GM23338 (cell line): ENCODE measurements at regions not wholly inside any gene's neighbourhood (a gene's known extent, or its start where the extent isn't known, plus 50 kb on each side); places are given as distances from the start of the nearest gene placed in this dataset.

Source experiments
- ATAC-seq: fragments of 200-7000 bp; cut with Tn5 transposase; 3 replicates; pipeline ENCODE4 v1.9.1; 2020
- DNase-seq: peaks from one replicate; pipeline ENCODE4 v3.0.0-alpha.2; 2015; ENCODE audit warnings: low spot score
- H2AFZ ChIP-seq: fragments of 200-600 bp; sonication (generic); 2 replicates; pipeline ENCODE4 v1.8.0; 2016; ENCODE audit warnings: antibody characterized with exemption, mild to moderate bottlenecking, moderate library complexity
- H3F3A ChIP-seq: fragments of 200-600 bp; sonication (generic); replicated peaks from 2 replicates; pipeline ENCODE4 v1.8.0; 2017; ENCODE audit warnings: antibody characterized with exemption, mixed run types, low read depth
- H3K27ac ChIP-seq: fragments of 200-600 bp; sonication (generic); 2 replicates; pipeline ENCODE4 v1.6.1; 2016; ENCODE audit warnings: low read depth
- H3K27me3 ChIP-seq: fragments of 200-600 bp; sonication (generic); 2 replicates; pipeline ENCODE4 v1.8.0; 2016; ENCODE audit warnings: mild to moderate bottlenecking, mixed run types, moderate library complexity; ENCODE audit not compliant: insufficient read depth
- H3K36me3 ChIP-seq: fragments of 200-600 bp; sonication (generic); 2 replicates; pipeline ENCODE4 v1.8.0; 2016; ENCODE audit warnings: mild to moderate bottlenecking; ENCODE audit not compliant: insufficient read depth
- H3K4me1 ChIP-seq: fragments of 200-600 bp; sonication (generic); 2 replicates; pipeline ENCODE4 v1.8.0; 2016; ENCODE audit warnings: mild to moderate bottlenecking, moderate library complexity; ENCODE audit not compliant: insufficient read depth
- H3K4me2 ChIP-seq: fragments of 200-600 bp; sonication (generic); 2 replicates; pipeline ENCODE4 v1.7.1; 2017; ENCODE audit warnings: mixed run types
- H3K4me3 ChIP-seq: fragments of 200-600 bp; sonication (generic); 2 replicates; pipeline ENCODE4 v1.6.1; 2016; ENCODE audit warnings: mixed run types
- H3K79me2 ChIP-seq: fragments of 200-600 bp; sonication (generic); replicated peaks from 2 replicates; pipeline ENCODE4 v1.8.0; 2017; ENCODE audit warnings: mild to moderate bottlenecking; ENCODE audit not compliant: insufficient read depth
- H3K9me2 ChIP-seq: fragments of 200-600 bp; sonication (generic); 2 replicates; pipeline ENCODE4 v1.8.0; 2017; ENCODE audit not compliant: insufficient read depth
- H4K20me1 ChIP-seq: fragments of 200-600 bp; sonication (generic); replicated peaks from 2 replicates; pipeline ENCODE4 v1.8.0; 2017; ENCODE audit warnings: mild to moderate bottlenecking; ENCODE audit not compliant: insufficient read depth
- H3K27ac Mint-ChIP-seq: 2 replicates; pipeline ENCODE4 v1.8.0; 2020; ENCODE audit warnings: inconsistent platforms, mild to moderate bottlenecking, moderate library complexity, mixed read lengths
- H3K27me3 Mint-ChIP-seq: 3 replicates; pipeline ENCODE4 v1.8.0; 2022; ENCODE audit warnings: low read depth, mild to moderate bottlenecking, moderate library complexity, mixed read lengths, inconsistent platforms; ENCODE audit not compliant: insufficient read depth, poor library complexity
- H3K36me3 Mint-ChIP-seq: 3 replicates; pipeline ENCODE4 v1.8.0; 2021; ENCODE audit warnings: low read depth, mild to moderate bottlenecking, inconsistent platforms, moderate library complexity, mixed read lengths
- H3K4me1 Mint-ChIP-seq: 3 replicates; pipeline ENCODE4 v1.8.0; 2020; ENCODE audit warnings: mild to moderate bottlenecking, inconsistent platforms, mixed read lengths
- H3K4me3 Mint-ChIP-seq: 3 replicates; pipeline ENCODE4 v1.8.0; 2021; ENCODE audit warnings: moderate library complexity, mild to moderate bottlenecking, inconsistent platforms, mixed read lengths
- H3K9me3 Mint-ChIP-seq: 3 replicates; pipeline ENCODE4 v1.8.0; 2020; ENCODE audit warnings: moderate library complexity, mild to moderate bottlenecking, inconsistent platforms, mixed read lengths
- CREB1 ChIP-seq: fragments of 250-450 bp; sonication (Bioruptor Pico); IDR thresholded peaks from 2 replicates; pipeline ENCODE4 v1.5.0; 2020; ENCODE audit warnings: low read depth, mild to moderate bottlenecking, moderate library complexity
- CTCF ChIP-seq, 2 experiments: fragments of 200-600 bp in 1 of 2; sonication (generic) in 1 of 2; conservative IDR thresholded peaks; 2 replicates each; pipeline versions ENCODE4 v1.5.1 to v1.6.1; 2016 to 2017; ENCODE audit warnings: antibody characterized with exemption in 2 of 2, low read depth in 2 of 2, mild to moderate bottlenecking in 2 of 2, moderate library complexity in 1 of 2
- ETS1 ChIP-seq: IDR thresholded peaks from 2 replicates; pipeline ENCODE4 v1.6.1; 2016; ENCODE audit warnings: antibody characterized with exemption
- EZH2 ChIP-seq: fragments of 200-600 bp; sonication (generic); IDR thresholded peaks from one replicate; pipeline ENCODE4 v1.8.0; 2017; ENCODE audit warnings: antibody characterized with exemption, mild to moderate bottlenecking, low read depth; ENCODE audit not compliant: unreplicated experiment
- EZH2phosphoT487 ChIP-seq: fragments of 200-600 bp; sonication (generic); IDR thresholded peaks from one replicate; pipeline ENCODE4 v1.8.1; 2018; ENCODE audit warnings: antibody characterized with exemption; ENCODE audit not compliant: unreplicated experiment
- JUNB ChIP-seq: IDR thresholded peaks from one replicate; pipeline ENCODE4 v1.6.1; 2016; ENCODE audit warnings: antibody characterized with exemption; ENCODE audit not compliant: unreplicated experiment
- POLR2AphosphoS5 ChIP-seq: IDR thresholded peaks from 2 replicates; pipeline ENCODE4 v1.6.1; 2016; ENCODE audit warnings: antibody characterized with exemption, low read depth
- STAT1 ChIP-seq: IDR thresholded peaks from one replicate; pipeline ENCODE4 v1.6.1; 2016; ENCODE audit warnings: antibody characterized with exemption; ENCODE audit not compliant: unreplicated experiment
- ZNF114 ChIP-seq: fragments of 250-450 bp; sonication (Bioruptor Pico); IDR thresholded peaks from 2 replicates; pipeline ENCODE4 v1.5.0; 2020; ENCODE audit warnings: mild to moderate bottlenecking, moderate library complexity
- ZNF331 ChIP-seq: fragments of 250-450 bp; sonication (Bioruptor Pico); IDR thresholded peaks from 2 replicates; pipeline ENCODE4 v1.5.0; 2020; ENCODE audit warnings: low read depth, mild to moderate bottlenecking, moderate library complexity

GRCh38 chr15:70187331-70187730 is 89.6 kb upstream of the TLE3 start:
- no peaks in the 10 kb centered on the region for H3K79me2 ChIP-seq
- no peak overlapping the region for H3K4me2 ChIP-seq
- no peaks in the 10 kb centered on the region for H4K20me1 ChIP-seq
- no peaks in the 10 kb centered on the region for H3K9me2 ChIP-seq
- TF ChIP-seq CTCF (conservative IDR thresholded peaks at IDR 0.05; ENCODE audit: low read depth in 2 of 2) (no peak), STAT1 (no peak)
- no peak overlapping the region for H3K4me3 Mint-ChIP-seq
- no peaks in the 10 kb centered on the region for H3F3A ChIP-seq
- H2AFZ ChIP-seq, result no peak overlapping the region
- peaks cover 9% of the 10 kb centered on the region for H3K4me1 Mint-ChIP-seq
- H3K27me3 ChIP-seq, result no peaks in the 10 kb centered on the region
- peaks cover 11% of the 10 kb centered on the region for H3K9me3 Mint-ChIP-seq
- H3K4me3 ChIP-seq, result no peak overlapping the region
- no peak overlapping the region for H3K27ac Mint-ChIP-seq
- no peak overlapping the region for H3K27ac ChIP-seq
- no peaks in the 10 kb centered on the region for H3K36me3 ChIP-seq
- peaks cover 8% of the 10 kb centered on the region for H3K27me3 Mint-ChIP-seq
- peaks cover 4% of the 10 kb centered on the region; the same call in 2 of the 3 replicates for H3K36me3 Mint-ChIP-seq
- no peaks in the 10 kb centered on the region for H3K4me1 ChIP-seq
- ATAC-seq (no peak), DNase-seq (no peak)

GRCh38 chr15:70186152-70186551 is 88.4 kb upstream of the TLE3 start:
- H3K27me3 ChIP-seq, result no peaks in the 10 kb centered on the region
- H3K9me2 ChIP-seq, result no peaks in the 10 kb centered on the region
- no peak for TF ChIP-seq ZNF114
- TF ChIP-seq JUNB, result no peak
- no peaks in the 10 kb centered on the region for H3K4me1 ChIP-seq
- H3K4me1 Mint-ChIP-seq, result peaks cover 12% of the 10 kb centered on the region
- no peak overlapping the region for H3K4me2 ChIP-seq
- no peak overlapping the region for H3K4me3 ChIP-seq
- no peaks in the 10 kb centered on the region for H3K36me3 ChIP-seq
- ATAC-seq (no peak; the same call in 2 of the 3 replicates), DNase-seq (no peak)
- H3K79me2 ChIP-seq, result no peaks in the 10 kb centered on the region
- peaks cover 2% of the 10 kb centered on the region; the same call in 1 of the 3 replicates for H3K9me3 Mint-ChIP-seq
- H3K27ac Mint-ChIP-seq, result no peak overlapping the region
- no peak overlapping the region for H3K27ac ChIP-seq
- no peak overlapping the region for H3K4me3 Mint-ChIP-seq
- H4K20me1 ChIP-seq, result no peaks in the 10 kb centered on the region
- no peaks in the 10 kb centered on the region for H3F3A ChIP-seq
- no peaks in the 10 kb centered on the region for H3K36me3 Mint-ChIP-seq
- H3K27me3 Mint-ChIP-seq, result peaks cover 5% of the 10 kb centered on the region
- no peak overlapping the region for H2AFZ ChIP-seq

- no peaks in the 10 kb centered on the region for H3K36me3 Mint-ChIP-seq
- no peak overlapping the region for H3K27ac Mint-ChIP-seq
- TF ChIP-seq ETS1 (no peak), EZH2phosphoT487 (no peak), POLR2AphosphoS5 (no peak), EZH2 (no peak), CTCF (conservative IDR thresholded peaks at IDR 0.05; ENCODE audit: low read depth in 2 of 2) (no peak), ZNF331 (CRISPR knock-in tag) (no peak), CREB1 (no peak), ZNF114 (no peak), STAT1 (no peak)
Observed at GRCh38 chr15:70185251-70185711, 87.6 kb upstream of the TLE3 start.

More at GRCh38 chr15:70185251-70185711, 87.6 kb upstream of the TLE3 start:
- no peak overlapping the region for H3K27ac ChIP-seq
- Mint-ChIP-seq H3K4me1 (peaks cover 9% of the 10 kb centered on the region), H3K4me3 (no peak overlapping the region), H3K27me3 (peaks cover 8% of the 10 kb centered on the region), H3K9me3 (no peaks in the 10 kb centered on the region)
- no peaks in the 10 kb centered on the region for H3K4me1 ChIP-seq
- ATAC-seq (no peak), DNase-seq (no peak)
- H2AFZ ChIP-seq, result no peak overlapping the region
- no peak overlapping the region for H3K4me2 ChIP-seq
- H3K9me2 ChIP-seq, result no peaks in the 10 kb centered on the region
- H3K79me2 ChIP-seq, result no peaks in the 10 kb centered on the region
- no peak overlapping the region for H3K4me3 ChIP-seq
- no peaks in the 10 kb centered on the region for H3K27me3 ChIP-seq
- H3K36me3 ChIP-seq, result no peaks in the 10 kb centered on the region
- H4K20me1 ChIP-seq, result no peaks in the 10 kb centered on the region
- no peaks in the 10 kb centered on the region for H3F3A ChIP-seq
